ENCODE measurements at regions not wholly inside any gene's neighbourhood (a gene's known extent, or its start where the extent isn't known, plus 50 kb on each side); places are given as distances from the start of the nearest gene placed in this dataset.

DNA sequence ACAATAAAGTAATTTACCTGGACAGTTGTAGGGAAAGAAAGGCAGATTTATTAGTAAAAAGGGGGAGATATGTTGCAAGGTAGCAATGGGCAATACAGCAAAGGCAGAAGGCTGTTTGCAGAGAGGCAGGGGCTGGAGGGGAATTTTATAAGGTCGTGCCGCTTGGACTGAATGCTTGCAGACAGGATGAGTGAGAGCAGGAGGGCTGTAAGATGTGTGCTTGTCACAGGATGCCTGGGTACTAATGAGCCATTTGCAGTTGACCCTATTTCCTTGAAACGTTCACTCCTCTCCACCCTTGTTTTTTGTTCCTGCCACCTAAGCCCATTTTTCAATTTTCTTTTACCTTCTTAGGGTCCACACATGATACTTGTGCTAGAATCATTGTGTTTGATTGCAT is 214.7 kb downstream of the TRAM1L1 start:
- no peak for DNase-seq

DNA sequence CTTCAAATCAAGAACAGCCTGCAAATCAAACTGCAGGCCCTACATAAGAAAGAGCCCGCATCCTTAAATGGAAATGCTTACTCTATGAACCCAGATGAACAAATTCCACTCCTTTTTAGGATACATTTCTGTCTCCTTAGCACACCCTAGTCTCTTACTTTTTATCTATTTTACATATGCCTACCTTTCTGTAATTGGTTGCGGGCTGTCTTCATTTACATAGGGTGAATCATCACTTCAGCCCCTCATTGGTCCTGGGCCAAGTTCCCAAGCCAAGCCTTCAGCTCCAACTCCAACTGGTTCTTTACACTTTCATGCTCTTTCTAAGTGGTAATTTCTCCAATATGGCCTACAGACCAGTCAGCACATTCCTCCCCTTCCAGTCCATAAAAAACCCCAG is 219.3 kb downstream of the TRAM1L1 start:
- DNase-seq = no peak

DNA sequence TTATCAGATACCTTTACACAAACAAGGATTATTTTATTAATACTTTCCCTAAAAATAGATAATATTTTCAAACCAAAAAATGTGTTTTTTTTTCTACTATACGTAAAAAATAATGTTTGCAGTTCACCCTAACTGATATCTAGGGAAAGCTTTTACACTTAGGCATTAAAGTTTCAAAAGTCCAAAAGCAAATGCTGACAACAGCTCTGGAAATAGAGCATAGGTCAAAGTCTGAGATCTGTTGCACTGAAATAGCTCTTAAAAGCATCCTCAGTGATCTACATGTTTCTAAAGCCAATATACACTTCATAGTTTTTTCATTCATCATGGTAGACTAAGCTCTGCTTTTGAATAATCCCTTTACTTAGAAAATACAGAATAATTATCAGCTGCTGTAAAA is 222.8 kb downstream of the TRAM1L1 start:
- no peak for DNase-seq

DNA sequence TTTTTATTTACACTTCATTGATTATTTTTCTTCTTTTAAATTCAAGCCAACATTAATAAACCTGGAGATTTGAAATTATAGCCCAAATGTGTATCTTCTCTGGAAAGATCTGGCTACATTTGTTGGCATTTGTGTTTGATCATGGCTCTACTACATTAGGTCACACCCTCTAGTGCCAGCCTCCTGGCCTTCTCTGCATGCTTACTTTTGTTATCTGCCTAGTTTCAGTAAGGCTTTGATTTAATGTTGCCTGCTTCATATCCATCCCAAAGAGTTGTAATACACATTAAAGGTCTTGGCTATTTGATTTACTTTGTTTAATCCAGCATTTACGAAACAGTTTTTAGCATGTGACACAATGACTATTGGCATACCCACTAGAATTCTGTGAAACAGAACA is 224.5 kb downstream of the TRAM1L1 start:
- DNase-seq = no peak

DNA sequence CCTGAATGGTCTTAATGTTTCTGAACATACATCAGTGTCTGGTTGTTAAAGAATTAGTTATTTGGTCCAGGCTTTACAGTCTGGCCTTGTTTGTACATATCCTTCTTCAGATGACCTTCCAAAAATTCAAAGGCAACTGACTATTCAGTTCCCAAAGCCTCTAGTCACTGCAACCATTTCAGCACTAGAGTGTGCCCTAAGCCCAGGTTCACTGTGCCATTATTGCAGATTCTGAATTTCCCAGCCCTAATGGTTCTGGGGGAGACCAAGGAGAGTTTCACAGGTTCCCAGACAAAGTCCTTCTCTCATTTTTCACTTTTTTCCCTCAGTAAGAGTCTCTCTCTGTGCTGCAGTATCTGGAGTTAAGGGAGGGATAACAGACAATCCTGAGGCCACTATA is 235.8 kb downstream of the TRAM1L1 start:
- no peak for DNase-seq

DNA sequence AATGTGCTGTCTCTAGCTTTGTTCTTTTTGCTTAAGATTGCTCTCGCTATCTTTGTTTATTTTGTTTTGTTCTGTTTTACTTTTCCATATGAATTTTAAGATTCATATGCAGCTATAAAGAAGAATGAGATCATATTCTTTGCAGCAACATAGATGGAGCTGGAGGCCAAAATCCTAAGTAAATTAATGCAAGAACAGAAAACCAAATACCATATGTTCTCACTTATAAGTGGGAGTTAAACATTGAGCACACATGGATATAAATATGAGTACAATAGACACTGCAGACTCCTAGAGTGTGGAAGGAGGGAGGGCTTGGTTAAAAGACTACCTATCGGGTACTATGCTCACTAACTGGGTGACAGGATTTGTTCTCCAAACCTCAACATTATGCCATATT is 237.8 kb downstream of the TRAM1L1 start:
- DNase-seq = no peak

DNA sequence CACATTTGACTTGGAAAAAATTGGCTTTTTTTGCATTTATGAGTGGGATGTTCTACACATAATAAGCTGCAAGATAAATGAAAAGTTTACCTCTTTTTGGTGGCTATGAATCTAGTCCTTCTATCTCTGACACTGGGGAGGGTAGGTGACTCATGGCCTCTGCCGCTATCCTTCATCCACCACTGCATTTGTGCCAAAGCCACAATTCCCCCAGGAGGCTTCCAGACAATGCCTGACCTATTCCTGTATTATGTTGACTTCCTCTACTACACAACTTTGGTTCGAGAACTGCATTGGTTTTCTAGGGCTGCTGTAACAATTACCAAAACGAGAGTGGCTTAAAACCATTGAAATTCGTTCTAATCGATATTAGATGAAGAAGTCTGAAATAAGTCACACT is 245.6 kb downstream of the TRAM1L1 start:
- no peak for DNase-seq

DNA sequence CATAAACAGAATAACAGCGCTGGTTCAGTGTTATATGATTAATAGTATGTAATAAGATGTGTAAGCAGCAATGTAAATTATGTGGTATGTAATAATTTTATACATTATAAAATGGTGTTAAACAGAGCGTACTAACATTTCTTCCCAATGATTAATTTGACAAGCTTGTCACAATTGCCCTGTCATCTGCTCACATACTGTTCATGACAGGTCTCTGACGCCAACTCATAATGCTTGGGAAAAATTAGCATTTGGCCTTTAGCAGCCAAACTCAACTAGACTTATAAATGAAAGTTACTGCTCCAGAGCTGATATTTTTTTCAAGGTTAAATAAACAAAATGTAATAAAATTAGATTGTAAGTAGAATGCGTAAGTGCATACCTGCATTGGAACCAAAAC is 246.8 kb downstream of the TRAM1L1 start:
- no peak for DNase-seq

DNA sequence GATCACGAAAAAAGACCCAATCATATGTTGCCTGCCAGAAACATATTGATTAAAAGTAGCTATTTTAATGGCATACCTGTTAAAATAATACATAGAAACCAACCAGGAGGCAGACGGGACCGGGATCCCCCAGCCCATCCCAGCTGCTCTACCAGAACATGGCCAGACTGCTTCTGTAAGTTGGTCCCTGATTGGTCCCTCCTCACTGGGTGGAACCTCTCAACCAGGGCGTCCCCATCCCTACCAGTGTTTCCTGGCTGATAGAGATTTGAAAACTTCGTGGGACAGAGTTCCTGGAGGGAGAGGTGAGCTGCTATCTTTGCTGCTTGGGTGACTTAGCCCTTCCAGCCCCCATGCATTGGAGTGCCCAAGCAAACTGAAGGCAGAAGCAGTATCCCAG is 256.2 kb downstream of the TRAM1L1 start:
- DNase-seq = no peak

DNA sequence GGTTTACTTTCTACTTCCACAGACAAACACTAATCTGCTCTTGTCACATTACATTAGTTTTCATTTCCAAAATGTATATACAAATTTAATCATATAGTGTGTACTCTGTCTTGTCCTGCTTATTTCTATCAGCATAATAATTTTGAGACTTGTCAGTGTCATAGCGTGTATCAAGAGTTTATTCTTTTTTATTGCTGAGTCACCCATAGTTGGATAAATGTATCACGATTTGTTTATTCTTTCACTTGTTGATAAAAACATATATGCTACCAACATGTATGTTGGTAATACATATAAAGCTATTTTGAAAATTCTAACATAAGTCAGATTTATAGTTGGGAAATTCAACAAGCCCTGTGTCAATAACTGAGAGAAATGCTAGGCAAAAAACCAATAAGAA is 261.2 kb downstream of the TRAM1L1 start:
- DNase-seq = no peak

DNA sequence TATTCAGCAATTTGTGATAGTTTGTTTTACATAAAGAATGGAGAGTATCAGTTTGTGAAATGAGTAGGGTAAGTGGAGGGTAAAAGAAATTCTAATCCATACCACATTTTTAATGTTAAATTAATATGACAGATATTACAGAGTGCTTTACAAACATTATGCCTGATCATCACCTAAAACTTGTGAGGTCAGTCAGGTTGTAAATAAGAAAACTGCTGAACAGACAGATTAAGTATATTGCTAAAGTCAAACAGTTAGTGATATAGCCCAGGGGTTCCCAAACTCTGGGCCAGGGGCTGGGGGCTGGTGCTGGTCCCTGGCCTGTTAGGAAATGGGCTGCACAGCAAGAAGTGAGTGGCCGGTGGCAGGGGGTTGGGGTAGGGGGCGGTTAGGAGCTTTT is 273.6 kb downstream of the TRAM1L1 start:
- no peak for DNase-seq

DNA sequence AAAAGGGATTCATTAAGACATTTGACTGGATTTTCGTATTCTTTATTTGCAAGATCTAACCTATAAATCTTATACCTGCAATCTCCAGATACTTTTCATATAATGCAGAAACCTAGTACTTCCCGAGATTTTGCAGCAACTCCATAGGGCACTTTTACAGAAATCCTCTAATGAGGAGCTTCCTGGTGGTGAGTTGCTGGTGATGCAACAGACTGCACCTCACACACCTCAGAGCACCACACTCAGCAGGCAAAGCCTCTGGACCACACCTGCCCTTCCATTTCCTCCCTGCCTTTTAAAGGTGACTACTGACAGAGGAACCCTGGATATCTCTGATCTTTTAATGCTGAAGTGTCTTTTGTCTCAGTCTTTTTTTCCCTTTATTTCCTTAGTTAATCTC is 289.4 kb downstream of the TRAM1L1 start:
- DNase-seq = no peak

DNA sequence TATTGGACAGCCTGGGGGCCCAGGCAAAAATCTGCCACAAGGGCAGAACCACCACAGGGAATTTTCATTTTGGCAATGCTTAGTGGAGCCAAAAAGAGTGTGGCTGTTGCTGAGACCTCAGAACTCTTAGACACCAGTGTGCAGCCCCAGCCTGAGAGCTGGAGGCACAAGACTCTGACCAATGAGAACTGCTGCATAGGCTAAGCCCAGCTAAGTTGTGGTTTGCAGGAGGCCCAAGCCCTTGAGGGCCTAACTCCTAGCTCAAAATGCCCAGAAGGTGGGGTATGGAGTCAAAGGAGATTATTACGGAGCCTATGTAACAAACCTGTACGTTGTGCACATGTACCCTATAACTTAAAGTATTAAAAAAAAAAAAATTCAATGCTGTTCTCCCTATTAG is 296.7 kb downstream of the TRAM1L1 start:
- no peak for DNase-seq

DNA sequence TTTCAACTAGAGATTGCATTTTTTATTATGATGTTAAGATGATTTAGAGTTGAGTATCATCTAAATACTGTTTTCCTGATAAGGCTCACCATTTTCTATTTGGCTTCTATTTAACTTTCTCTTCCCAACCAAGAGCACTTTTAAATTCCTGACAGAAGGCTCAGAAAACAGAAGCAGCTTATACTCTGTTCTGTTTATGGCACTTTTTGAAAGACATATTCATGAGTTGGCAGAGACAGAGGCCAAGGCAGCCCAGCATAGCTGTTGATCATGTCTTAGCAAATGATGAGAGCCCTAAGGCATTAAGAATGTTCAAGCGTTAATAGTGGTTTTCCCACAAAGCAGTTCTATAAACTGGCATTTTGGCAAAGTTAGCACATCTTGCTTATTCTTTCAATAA is 330.3 kb downstream of the TRAM1L1 start:
- no peak for DNase-seq

DNA sequence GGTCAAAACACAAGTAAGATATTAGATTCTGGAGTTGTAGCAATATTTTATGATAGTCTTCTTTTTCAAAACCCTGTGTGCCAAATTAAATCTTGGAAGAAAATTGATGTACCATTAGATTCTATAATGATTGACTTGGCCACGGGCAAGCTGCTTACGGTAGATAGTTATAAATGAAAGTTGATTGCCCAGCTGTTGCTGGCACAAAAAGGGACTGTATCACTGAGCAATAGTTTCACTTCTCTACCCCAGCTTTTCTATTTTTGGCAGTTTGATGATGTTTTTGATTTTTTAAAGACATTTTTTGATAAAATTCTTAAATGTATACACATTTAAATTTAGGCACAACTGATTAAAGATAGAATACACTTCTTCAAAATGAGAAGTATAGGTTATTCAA is 333.3 kb downstream of the TRAM1L1 start:
- DNase-seq = no peak

DNA sequence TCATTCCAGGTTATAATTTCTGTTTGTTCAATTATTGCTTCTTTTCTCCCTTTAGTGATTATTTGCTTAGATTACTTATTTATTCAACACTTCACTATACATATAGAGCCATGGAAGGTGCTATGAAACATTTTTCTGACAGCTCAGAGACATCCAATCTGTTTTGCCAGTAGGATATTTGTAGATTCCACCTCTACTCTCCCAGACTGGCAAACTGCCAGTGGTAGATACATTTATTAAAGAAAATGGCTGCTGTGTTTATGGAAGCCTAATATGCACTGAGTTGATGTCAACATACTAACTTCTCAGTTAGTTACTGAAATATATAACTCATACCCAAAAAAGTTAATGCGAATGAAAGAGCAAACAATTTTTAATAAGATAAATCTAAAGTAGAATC is 348.6 kb downstream of the TRAM1L1 start:
- no peak for DNase-seq

DNA sequence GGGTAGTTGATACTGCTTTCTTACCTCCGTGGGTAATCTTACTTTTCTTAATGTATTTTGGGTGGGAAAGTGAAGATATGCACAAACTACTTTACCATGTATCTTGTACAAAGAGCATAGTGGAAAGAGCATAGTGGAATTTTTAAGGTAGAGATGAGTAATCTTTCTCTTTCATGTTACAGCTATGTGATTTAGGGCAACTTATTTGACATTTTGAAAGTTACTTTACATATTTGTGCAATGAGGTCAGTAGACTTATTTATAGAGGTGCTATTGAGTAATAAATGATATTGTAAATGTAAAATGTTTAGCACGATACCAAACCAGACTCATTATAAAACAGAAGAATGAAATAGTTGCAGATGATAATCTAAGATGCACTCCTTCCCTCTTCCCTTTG is 351.2 kb downstream of the TRAM1L1 start:
- DNase-seq = no peak

DNA sequence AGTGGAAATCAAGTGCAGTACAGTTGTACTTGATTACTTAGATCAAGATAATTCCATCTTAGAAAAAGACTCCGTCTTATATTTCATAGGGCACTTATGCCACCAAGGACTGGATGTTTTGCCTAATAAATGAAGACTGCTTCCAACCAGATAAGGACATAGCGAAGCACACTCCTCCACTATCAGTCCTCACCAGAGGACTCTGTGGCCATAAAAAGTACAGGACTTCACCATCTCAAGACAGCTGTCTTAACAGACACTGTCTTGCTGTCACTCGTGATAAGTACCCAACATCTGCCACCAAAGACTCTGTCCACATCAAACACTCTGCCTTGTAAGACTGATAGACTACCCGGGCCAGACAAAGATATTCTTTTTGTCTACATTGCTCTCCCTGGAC is 352.0 kb downstream of the TRAM1L1 start:
- DNase-seq = no peak

DNA sequence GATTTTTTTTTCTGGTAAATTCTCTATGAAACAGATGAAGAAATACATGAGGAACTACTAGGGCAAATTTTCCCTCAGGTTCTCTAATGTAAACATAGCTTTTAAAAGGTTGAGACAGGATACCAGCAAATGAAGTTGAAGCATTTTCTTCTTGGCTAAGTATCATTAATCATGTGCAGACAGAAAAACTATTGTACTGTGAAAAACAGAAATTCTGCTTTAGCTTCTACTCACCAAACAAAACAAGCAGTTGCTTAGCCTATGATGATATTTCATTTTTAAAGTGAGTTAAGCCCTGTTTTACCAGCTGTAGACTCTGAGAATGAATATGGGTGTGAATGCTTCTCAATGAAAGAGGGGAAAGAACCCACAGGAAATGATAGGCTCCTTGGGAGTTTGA is 358.9 kb downstream of the TRAM1L1 start:
- no peak for DNase-seq

DNA sequence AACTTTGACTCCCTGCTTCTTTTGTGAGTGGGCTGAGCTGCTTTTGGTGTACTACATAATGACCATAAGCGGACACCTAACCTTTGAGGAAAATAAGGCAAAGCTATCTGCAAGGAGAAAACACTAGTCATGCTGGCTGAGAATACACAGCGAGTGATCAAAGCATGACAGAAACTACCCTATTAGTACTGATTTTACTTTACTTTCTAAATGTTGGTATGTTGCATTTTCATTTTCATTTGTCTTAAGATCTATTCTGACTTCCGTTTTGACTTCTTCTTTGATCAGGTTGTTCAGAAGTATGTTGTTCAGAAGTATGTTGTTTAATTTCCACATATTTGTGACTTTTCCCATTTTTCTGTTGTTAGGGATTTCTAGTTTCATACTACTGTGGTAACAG is 361.1 kb downstream of the TRAM1L1 start:
- DNase-seq = no peak

DNA sequence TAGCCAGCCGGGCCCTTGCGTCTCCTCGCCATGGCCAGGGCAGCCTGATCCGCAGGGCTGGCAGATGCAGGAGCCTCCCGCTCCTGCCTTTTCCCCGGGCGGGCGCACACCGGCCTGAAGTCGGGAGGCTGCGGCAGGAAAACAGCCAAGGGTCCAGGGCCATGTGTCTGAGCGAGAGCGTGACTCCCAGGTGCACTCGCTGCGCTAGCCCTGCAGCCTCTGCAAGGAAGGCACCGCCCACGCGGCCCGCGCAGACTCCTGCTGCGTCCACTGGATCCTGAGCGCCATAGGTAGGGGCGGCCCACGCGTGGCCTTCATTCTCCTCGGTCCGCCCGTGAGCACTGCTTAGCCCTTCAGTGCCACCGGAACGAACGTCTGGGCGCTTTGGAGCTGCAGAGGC is 379.9 kb downstream of the TRAM1L1 start:
- DNase-seq = no peak

DNA sequence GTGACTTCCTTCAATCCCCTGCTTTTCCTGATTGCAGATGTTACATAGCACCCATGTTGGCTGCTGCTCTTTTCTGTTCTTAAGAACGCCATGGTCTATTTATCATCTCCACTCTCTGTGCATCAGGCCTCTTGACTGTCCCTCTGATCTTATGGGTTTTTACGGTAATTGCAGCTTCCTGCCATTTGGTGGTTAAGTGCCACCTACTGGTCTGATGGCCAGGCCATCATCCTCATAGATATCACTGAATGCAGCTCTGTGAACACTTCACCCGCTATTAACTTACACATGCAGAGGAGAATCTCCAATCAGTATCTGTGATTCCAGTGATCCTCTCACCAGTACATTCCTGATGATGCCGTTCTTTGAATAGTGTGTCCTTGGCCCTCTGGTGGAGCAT is 382.4 kb downstream of the TRAM1L1 start:
- DNase-seq = no peak

DNA sequence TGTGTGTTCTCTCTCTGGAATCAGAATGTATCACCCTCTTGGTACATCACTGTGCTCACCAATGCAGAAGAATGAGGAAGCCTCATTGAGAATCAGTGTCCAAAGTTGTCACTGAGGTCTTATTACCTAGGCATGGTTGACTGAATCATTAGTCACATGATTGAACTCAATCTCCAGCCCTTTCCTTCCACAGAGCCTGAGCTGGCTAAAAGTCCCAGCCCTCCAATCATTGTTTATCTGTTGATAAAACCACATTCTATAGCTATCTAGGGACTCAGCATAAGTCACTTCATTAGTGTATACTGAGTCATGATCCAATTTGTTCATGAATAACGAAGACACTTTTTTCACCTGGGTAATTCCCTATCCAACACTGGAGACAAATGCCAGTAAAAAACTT is 396.8 kb downstream of the TRAM1L1 start:
- DNase-seq = no peak

DNA sequence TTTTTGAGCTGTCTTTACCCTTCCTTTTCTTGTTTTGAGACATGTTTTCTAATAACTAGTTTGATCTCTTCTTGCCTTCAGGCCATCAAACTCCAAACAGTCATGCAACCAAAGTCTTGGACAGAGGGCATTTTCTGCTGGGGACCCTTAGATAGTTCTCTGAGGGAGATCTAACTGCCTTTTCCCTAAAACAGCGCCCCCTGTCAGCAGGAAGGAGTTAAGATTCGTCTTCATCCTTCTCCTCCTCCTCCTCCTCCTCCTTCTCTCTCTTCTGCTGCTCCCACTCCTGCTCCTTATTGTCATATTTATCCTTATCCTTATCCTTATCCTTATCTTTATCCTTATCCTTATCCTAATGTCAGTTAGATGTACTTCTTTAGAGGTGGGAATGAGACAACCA is 417.2 kb downstream of the TRAM1L1 start:
- no peak for DNase-seq

DNA sequence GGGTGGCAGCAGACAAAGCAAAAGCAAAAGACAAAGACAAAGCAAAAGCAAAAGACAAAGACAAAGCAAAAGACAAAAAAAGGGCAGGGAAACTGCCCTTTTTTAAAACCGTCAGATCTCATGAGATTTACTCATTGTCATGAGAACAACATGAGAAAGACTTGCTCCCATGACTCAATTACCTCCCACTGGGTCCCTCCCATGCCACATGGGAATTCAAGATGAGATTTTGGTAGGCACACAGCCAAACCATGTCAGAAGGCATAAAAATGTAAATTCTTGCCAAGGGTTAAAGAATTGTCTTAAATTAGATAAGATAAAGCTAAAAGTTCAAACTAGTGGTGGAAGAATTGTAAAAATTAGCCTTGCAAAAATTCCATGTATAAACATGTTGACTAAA is 419.7 kb downstream of the TRAM1L1 start:
- no peak for DNase-seq

DNA sequence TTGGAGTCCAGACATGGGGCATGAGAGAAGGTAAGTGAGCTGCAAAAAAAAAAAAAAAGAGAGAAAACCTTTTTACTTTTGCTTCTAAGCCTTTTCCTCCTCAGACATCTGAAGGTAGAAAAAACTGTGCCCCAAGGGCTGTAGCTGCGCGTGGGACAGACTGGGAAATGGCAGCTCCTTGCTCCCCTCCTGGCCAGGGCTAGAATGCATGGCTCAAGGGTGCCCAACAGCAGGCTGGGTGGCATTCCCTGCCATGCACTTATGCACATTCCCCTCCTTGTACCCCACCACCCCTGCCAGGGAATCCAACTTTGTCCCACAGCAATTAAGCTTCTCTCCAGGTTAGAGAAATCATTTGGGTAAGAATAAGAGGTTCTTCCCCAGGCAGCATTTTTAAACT is 421.2 kb downstream of the TRAM1L1 start:
- DNase-seq = no peak
